Keratinocyte (primary cell): ENCODE measurements at regions not wholly inside any gene's neighbourhood (a gene's known extent, or its start where the extent isn't known, plus 50 kb on each side); places are given as distances from the start of the nearest gene placed in this dataset.

Source experiments
- DNase-seq: peaks from one replicate; pipeline ENCODE4 v3.0.0-alpha.2; 2011; ENCODE audit warnings: low read depth, missing footprints, low spot score
- FAIRE-seq: peaks from 2 replicates; lab custom pipeline; 2011; peaks lifted over from hg19 to GRCh38; lab: Jason Lieb, UNC
- H2AFZ ChIP-seq: 2 replicates; pipeline ENCODE4 v1.6.0; 2012; ENCODE audit warnings: low read length, control low read depth, inconsistent platforms; ENCODE audit not compliant: control insufficient read depth
- H3K27ac ChIP-seq: 2 replicates; pipeline ENCODE4 v1.5.1; 2011; ENCODE audit warnings: low read length; ENCODE audit not compliant: control insufficient read depth, insufficient read depth
- H3K27me3 ChIP-seq: 3 replicates; pipeline ENCODE4 v1.6.0; 2011; ENCODE audit warnings: low read length; ENCODE audit not compliant: control insufficient read depth, insufficient read depth; ENCODE audit errors: extremely low read depth
- H3K36me3 ChIP-seq, 2 experiments: 2 replicates in 1 of 2; 3 replicates in 1 of 2; pipeline ENCODE4 v1.5.1; 2011; ENCODE audit warnings: low read length in 2 of 2, mild to moderate bottlenecking in 1 of 2; ENCODE audit not compliant: control insufficient read depth in 2 of 2, insufficient read depth in 2 of 2; ENCODE audit errors: extremely low read depth in 1 of 2
- H3K4me1 ChIP-seq: 3 replicates; pipeline ENCODE4 v1.5.1; 2011; ENCODE audit warnings: low read length; ENCODE audit not compliant: control insufficient read depth, insufficient read depth; ENCODE audit errors: extremely low read depth
- H3K4me2 ChIP-seq: 3 replicates; pipeline ENCODE4 v1.6.0; 2011; ENCODE audit warnings: low read depth, low read length; ENCODE audit not compliant: control insufficient read depth, insufficient read depth; ENCODE audit errors: extremely low read depth
- H3K4me3 ChIP-seq, 3 experiments: fragments of 200-600 bp in 1 of 3; sonication (generic) in 1 of 3; 2 replicates in 2 of 3; 3 replicates in 1 of 3; pipeline ENCODE4 v1.5.1; 2011 to 2016; ENCODE audit warnings: low read length in 3 of 3, mild to moderate bottlenecking in 3 of 3, control low read depth in 2 of 3, inconsistent platforms in 1 of 3, low read depth in 1 of 3, mixed read lengths in 1 of 3, mixed run types in 1 of 3, moderate library complexity in 1 of 3; ENCODE audit not compliant: control insufficient read depth in 2 of 3, insufficient read depth in 2 of 3; ENCODE audit errors: extremely low read depth in 1 of 3
- H3K79me2 ChIP-seq: 2 replicates; pipeline ENCODE4 v1.6.0; 2012; ENCODE audit warnings: low read length; ENCODE audit not compliant: control insufficient read depth, insufficient read depth
- H3K9ac ChIP-seq: 3 replicates; pipeline ENCODE4 v1.6.0; 2011; ENCODE audit warnings: low read length; ENCODE audit not compliant: control insufficient read depth, insufficient read depth; ENCODE audit errors: extremely low read depth
- H3K9me1 ChIP-seq: 3 replicates; pipeline ENCODE4 v1.6.0; 2011; ENCODE audit warnings: low read length; ENCODE audit not compliant: control insufficient read depth, insufficient read depth; ENCODE audit errors: extremely low read depth
- H3K9me3 ChIP-seq: 2 replicates; pipeline ENCODE4 v1.5.1; 2012; ENCODE audit warnings: low read depth, low read length; ENCODE audit not compliant: control insufficient read depth
- H4K20me1 ChIP-seq: 3 replicates; pipeline ENCODE4 v1.6.0; 2011; ENCODE audit warnings: low read length; ENCODE audit not compliant: control insufficient read depth, insufficient read depth; ENCODE audit errors: extremely low read depth
- CTCF ChIP-seq, 3 experiments: IDR thresholded peaks in 1 of 3; conservative IDR thresholded peaks in 1 of 3; optimal IDR thresholded peaks in 1 of 3; 2 replicates in 2 of 3; 3 replicates in 1 of 3; pipeline versions ENCODE3 to v1.5.1; 2011; ENCODE audit warnings: low read length in 3 of 3, mild to moderate bottlenecking in 3 of 3, moderate library complexity in 2 of 3, control low read depth in 1 of 3, inconsistent platforms in 1 of 3; ENCODE audit not compliant: insufficient read depth in 2 of 3; ENCODE audit errors: extremely low read depth in 1 of 3
- EZH2 ChIP-seq: IDR thresholded peaks from one replicate; pipeline ENCODE4 v1.6.1; 2012; ENCODE audit warnings: inconsistent platforms, mild to moderate bottlenecking, low read length, moderate library complexity
- dilution Hi-C: fragments of 300-500 bp; cut with MboI; formaldehyde crosslinking; loops from one replicate; pipeline ENCODE4 v1.7.0; 2020; ENCODE audit warnings: low sequenced_read_pairs; ENCODE audit not compliant: extremely low pct_ligation_motif_present

DNA sequence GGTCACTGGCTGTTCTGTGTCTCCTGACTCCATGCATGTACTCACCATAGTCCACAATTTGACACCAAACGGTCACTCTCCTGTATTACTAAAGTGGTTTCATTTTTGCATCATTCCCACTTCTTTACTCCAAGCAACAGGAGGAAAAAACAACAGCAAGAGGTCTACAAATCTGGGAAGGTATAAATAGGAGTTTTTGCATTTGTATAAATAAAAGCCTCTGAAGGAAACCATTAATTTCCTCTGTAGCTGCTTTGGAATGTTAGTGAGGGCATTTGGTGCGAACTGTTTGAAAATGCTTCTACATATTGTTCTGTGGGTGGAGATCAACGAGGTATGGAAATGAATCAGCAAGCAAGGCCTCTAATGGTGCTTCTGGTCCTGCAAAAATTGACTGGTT is 148.5 kb upstream of the DLX2 start:
- H3K9me1 ChIP-seq: no peaks in the 10 kb centered on the region
- H3K4me1 ChIP-seq: peaks cover 79% of the 10 kb centered on the region
- H3K36me3 ChIP-seq: no peaks in the 10 kb centered on the region
- FAIRE-seq: no peak
- H4K20me1 ChIP-seq: no peaks in the 10 kb centered on the region
- no peaks in the 10 kb centered on the region for H3K9me3 ChIP-seq
- H3K9ac ChIP-seq: no peak overlapping the region
- no peak for TF ChIP-seq CTCF (optimal IDR thresholded peaks at IDR 0.05 in 1 of 3, IDR thresholded peaks at IDR 0.05 in 1 of 3, conservative IDR thresholded peaks at IDR 0.05 in 1 of 3; ENCODE audit: extremely low read depth in 1 of 3, insufficient read depth in 2 of 3, low read length in 3 of 3)
- no peak for TF ChIP-seq EZH2
- no peak overlapping the region for H3K4me3 ChIP-seq
- peak overlapping the region; percentile 97 for H3K27ac ChIP-seq
- H2AFZ ChIP-seq: no peak overlapping the region
- DNase-seq: no peak
- dilution Hi-C loops: no loop called here
- no peak overlapping the region for H3K4me2 ChIP-seq
- no peaks in the 10 kb centered on the region for H3K27me3 ChIP-seq
- H3K79me2 ChIP-seq: no peaks in the 10 kb centered on the region

GRCh38 chr2:172252154-172252553 is 149.5 kb upstream of the DLX2 start:
- no peak for FAIRE-seq
- Histone ChIP-seq H4K20me1 (no peaks in the 10 kb centered on the region), H3K79me2 (no peaks in the 10 kb centered on the region), H3K36me3 (no peaks in the 10 kb centered on the region), H3K4me2 (no peak overlapping the region), H3K9ac (peak overlapping the region; percentile 1), H2AFZ (no peak overlapping the region), H3K4me1 (peaks cover 74% of the 10 kb centered on the region), H3K9me3 (no peaks in the 10 kb centered on the region), H3K4me3 (no peak overlapping the region), H3K27ac (peak overlapping the region; percentile 97), H3K27me3 (no peaks in the 10 kb centered on the region), H3K9me1 (no peaks in the 10 kb centered on the region)
- dilution Hi-C loops: no loop called here
- no peak for DNase-seq
- TF ChIP-seq CTCF (optimal IDR thresholded peaks at IDR 0.05 in 1 of 3, IDR thresholded peaks at IDR 0.05 in 1 of 3, conservative IDR thresholded peaks at IDR 0.05 in 1 of 3; ENCODE audit: extremely low read depth in 1 of 3, insufficient read depth in 2 of 3, low read length in 3 of 3): no peak
- no peak for TF ChIP-seq EZH2
